ENCODE measurements at regions not wholly inside any gene's neighbourhood (a gene's known extent, or its start where the extent isn't known, plus 50 kb on each side); places are given as distances from the start of the nearest gene placed in this dataset.

DNA sequence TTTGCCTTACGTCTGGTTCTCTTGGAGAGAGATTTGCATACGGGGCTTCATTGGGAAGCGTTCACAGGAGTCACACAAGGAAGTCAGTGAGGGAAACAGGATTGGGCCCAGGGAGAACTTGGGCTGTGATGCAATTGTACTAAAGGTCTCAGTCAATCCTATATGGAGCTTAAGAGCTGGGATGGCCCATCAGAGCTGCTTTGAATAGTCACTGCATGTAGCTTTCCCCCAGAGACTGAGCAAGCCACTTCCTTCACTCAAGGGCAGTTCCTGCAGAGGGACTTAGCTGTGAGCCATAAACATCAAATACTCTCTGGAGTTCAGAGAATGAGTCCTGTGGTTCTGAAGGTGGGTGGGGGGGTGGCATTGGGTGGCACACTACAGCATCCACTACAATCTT, 605.4 kb downstream of the MED13L start:
- no peak overlapping the region for H3K4me3 ChIP-seq
- no peaks in the 10 kb centered on the region for H3K36me3 ChIP-seq
- no peak for DNase-seq
- H3K9me3 ChIP-seq = no peaks in the 10 kb centered on the region
- TF ChIP-seq POLR2A (IDR thresholded peaks at IDR 0.05) (no peak), CTCF (IDR thresholded peaks at IDR 0.05) (no peak)
- no peak overlapping the region for H3K27ac ChIP-seq
- H3K4me1 ChIP-seq = no peaks in the 10 kb centered on the region
- no peaks in the 10 kb centered on the region for H3K27me3 ChIP-seq

DNA sequence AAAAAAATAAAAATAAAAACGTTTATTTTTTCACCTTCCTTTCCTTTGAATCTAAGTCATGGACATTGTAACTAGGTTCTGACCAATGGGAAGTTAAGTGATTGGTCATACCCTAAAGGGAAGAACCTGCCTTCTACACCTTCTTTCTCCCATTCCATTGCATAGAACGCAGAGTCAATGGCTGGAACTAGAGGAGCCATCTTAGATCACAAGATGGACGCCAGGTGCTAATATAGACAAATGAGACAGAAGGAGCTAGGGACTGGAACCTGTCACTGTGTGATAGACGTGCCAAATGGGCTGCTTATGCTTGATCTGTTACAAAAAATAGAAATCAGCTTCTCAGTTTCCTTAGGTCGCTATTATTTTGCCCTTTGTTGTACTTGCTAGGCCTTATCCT, 606.6 kb downstream of the MED13L start:
- no peaks in the 10 kb centered on the region for H3K9me3 ChIP-seq
- no peak overlapping the region for H3K4me3 ChIP-seq
- no peak for TF ChIP-seq CTCF (IDR thresholded peaks at IDR 0.05)
- no peak for TF ChIP-seq POLR2A (IDR thresholded peaks at IDR 0.05)
- no peak overlapping the region for H3K27ac ChIP-seq
- H3K4me1 ChIP-seq = no peaks in the 10 kb centered on the region
- H3K36me3 ChIP-seq = no peaks in the 10 kb centered on the region
- no peak for DNase-seq
- no peaks in the 10 kb centered on the region for H3K27me3 ChIP-seq

- Histone ChIP-seq H3K4me3 (no peak overlapping the region), H3K9me3 (no peaks in the 10 kb centered on the region), H3K4me1 (no peaks in the 10 kb centered on the region), H3K27ac (no peak overlapping the region), H3K36me3 (no peaks in the 10 kb centered on the region), H3K27me3 (no peaks in the 10 kb centered on the region)
- no peak for TF ChIP-seq POLR2A (IDR thresholded peaks at IDR 0.05)
- no peak for TF ChIP-seq CTCF (IDR thresholded peaks at IDR 0.05)
- no peak for DNase-seq
These were observed 610.4 kb downstream of the MED13L start for GRCh38 chr12:115667116-115667515.

DNA sequence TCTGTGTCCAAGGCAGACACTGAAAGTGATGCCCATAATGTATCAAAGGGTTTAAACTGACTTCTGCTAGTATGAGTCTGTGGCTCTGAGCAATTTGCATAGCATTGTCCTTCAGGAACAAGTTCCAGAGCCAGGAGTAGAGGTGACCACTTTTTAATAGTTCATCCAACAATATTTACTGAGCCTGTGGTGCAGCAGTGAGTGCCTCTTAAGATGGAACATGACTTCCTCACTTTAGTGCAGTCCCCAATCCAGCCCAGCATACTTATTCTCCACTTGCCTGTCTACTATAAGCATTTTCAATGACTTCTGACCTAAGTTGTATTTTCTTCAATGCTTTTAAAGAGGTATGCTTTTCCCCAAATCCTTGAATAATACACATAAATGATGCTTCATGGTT, 611.3 kb downstream of the MED13L start:
- no peak for DNase-seq
- no peaks in the 10 kb centered on the region for H3K36me3 ChIP-seq
- H3K27ac ChIP-seq = no peak overlapping the region
- no peak overlapping the region for H3K4me3 ChIP-seq
- TF ChIP-seq CTCF (IDR thresholded peaks at IDR 0.05) (no peak), POLR2A (IDR thresholded peaks at IDR 0.05) (no peak)
- H3K27me3 ChIP-seq = no peaks in the 10 kb centered on the region
- no peaks in the 10 kb centered on the region for H3K4me1 ChIP-seq
- H3K9me3 ChIP-seq = no peaks in the 10 kb centered on the region

DNA sequence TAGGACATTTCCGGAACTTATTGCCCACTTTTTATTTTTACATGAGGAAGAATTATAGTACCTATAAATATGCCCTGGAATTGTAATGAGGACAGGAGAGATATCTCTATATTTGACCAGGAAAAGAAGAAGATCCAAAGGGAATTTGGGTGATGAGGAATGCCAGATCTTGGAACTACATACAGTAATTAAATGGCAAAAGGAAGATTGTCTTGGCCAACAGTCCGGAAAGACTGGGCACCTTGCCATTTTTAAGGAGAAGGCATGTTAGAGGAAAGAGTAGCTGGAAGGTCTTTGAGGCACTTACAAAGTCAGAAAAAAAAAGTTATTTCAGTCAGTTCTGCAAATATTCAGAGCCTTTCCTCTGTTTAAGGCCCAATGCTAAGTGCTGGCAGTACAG, 616.4 kb downstream of the MED13L start:
- Histone ChIP-seq H3K27ac (no peak overlapping the region), H3K9me3 (no peaks in the 10 kb centered on the region), H3K4me3 (no peak overlapping the region), H3K4me1 (no peaks in the 10 kb centered on the region), H3K36me3 (no peaks in the 10 kb centered on the region), H3K27me3 (no peaks in the 10 kb centered on the region)
- TF ChIP-seq POLR2A (IDR thresholded peaks at IDR 0.05) (no peak), CTCF (IDR thresholded peaks at IDR 0.05) (no peak)
- DNase-seq = no peak

- peak in 2 of 3 donors; percentile 62 to 76 for DNase-seq
- no peak for TF ChIP-seq POLR2A (IDR thresholded peaks at IDR 0.05)
- no peak for TF ChIP-seq CTCF (IDR thresholded peaks at IDR 0.05)
- Histone ChIP-seq H3K36me3 (no peaks in the 10 kb centered on the region), H3K4me3 (no peak overlapping the region), H3K9me3 (no peaks in the 10 kb centered on the region), H3K4me1 (no peaks in the 10 kb centered on the region), H3K27ac (peak overlapping the region in 3 of 4 donors; percentile 17 to 42 (median 18)), H3K27me3 (no peaks in the 10 kb centered on the region)
These were observed 617.2 kb downstream of the MED13L start for GRCh38 chr12:115660211-115660805.

Measured in Peyer's patch (tissue), 4 donors.